Endothelial cell of umbilical vein (primary cell): ENCODE measurements at regions not wholly inside any gene's neighbourhood (a gene's known extent, or its start where the extent isn't known, plus 50 kb on each side); places are given as distances from the start of the nearest gene placed in this dataset.

ENCODE experiments used
- BruUV-seq: library from RNA; stranded (reverse); fragments of 400-500 nt; replicated peaks from 2 replicates; lab custom pipeline; 2021; lab: Mats Ljungman, UMichigan
- CTCF ChIA-PET: fragments of 300-600, 350-600 bp; sonication (Branson Sonifier 250); formaldehyde crosslinking; loops from one replicate; lab custom pipeline; 2021; ENCODE audit warnings: antibody characterized with exemption, inconsistent platforms; lab: Charles Lee
- POLR2A ChIA-PET: fragments of 300-600, 350-600 bp; sonication (Branson Sonifier 250); formaldehyde crosslinking; loops from one replicate; lab custom pipeline; 2021; ENCODE audit warnings: antibody characterized with exemption, inconsistent platforms; lab: Charles Lee
- DNase-seq: peaks from one replicate; pipeline ENCODE4 v3.0.0-alpha.2; 2011; ENCODE audit warnings: low read depth, low spot score
- FAIRE-seq: peaks from 2 replicates; lab custom pipeline; 2011; peaks lifted over from hg19 to GRCh38; lab: Jason Lieb, UNC
- H2AFZ ChIP-seq: 2 replicates; pipeline ENCODE4 v1.6.0; 2012; ENCODE audit warnings: low read depth, low read length, control low read depth, inconsistent platforms
- H3K27ac ChIP-seq: 2 replicates; pipeline ENCODE4 v1.5.1; 2011; ENCODE audit warnings: low read depth, mild to moderate bottlenecking, control low read depth, low read length, moderate library complexity; ENCODE audit not compliant: insufficient read depth
- H3K27me3 ChIP-seq, 2 experiments: 2 replicates each; pipeline versions ENCODE4 v1.6.0 to v1.6.1; 2011; ENCODE audit warnings: low read length in 2 of 2, mixed read lengths in 1 of 2; ENCODE audit not compliant: control insufficient read depth in 2 of 2, insufficient read depth in 2 of 2
- H3K36me3 ChIP-seq, 2 experiments: 2 replicates in 1 of 2; 3 replicates in 1 of 2; pipeline ENCODE4 v1.5.1; 2011; ENCODE audit warnings: low read length in 2 of 2, mild to moderate bottlenecking in 1 of 2, moderate library complexity in 1 of 2; ENCODE audit not compliant: control insufficient read depth in 2 of 2, insufficient read depth in 2 of 2; ENCODE audit errors: extremely low read depth in 1 of 2
- H3K4me1 ChIP-seq: 3 replicates; pipeline ENCODE4 v1.5.1; 2011; ENCODE audit warnings: mild to moderate bottlenecking, low read length; ENCODE audit not compliant: control insufficient read depth, insufficient read depth; ENCODE audit errors: extremely low read depth
- H3K4me2 ChIP-seq: 2 replicates; pipeline ENCODE4 v1.6.1; 2011; ENCODE audit warnings: low read length, control low read depth, mixed read lengths; ENCODE audit not compliant: insufficient read depth
- H3K4me3 ChIP-seq, 3 experiments: fragments of 200-600 bp in 1 of 3; sonication (generic), shearing (Covaris generic) in 1 of 3; replicated peaks in 1 of 3; 2 replicates each; pipeline ENCODE4 v1.5.1; 2011 to 2016; ENCODE audit warnings: control low read depth in 3 of 3, low read length in 3 of 3, mild to moderate bottlenecking in 2 of 3, inconsistent platforms in 1 of 3, low read depth in 1 of 3, moderate library complexity in 1 of 3; ENCODE audit not compliant: insufficient read depth in 1 of 3
- H3K79me2 ChIP-seq: 2 replicates; pipeline ENCODE4 v1.6.0; 2012; ENCODE audit warnings: low read length, inconsistent platforms; ENCODE audit not compliant: control insufficient read depth, insufficient read depth
- H3K9ac ChIP-seq: replicated peaks from 2 replicates; pipeline ENCODE3; 2011; ENCODE audit warnings: low read length, control low read depth; ENCODE audit not compliant: insufficient read depth; ENCODE audit errors: extremely low read depth
- H3K9me1 ChIP-seq: replicated peaks from 3 replicates; pipeline ENCODE4 v1.6.0; 2011; ENCODE audit warnings: mild to moderate bottlenecking, low read length; ENCODE audit not compliant: control insufficient read depth, insufficient read depth; ENCODE audit errors: extremely low read depth
- H3K9me3 ChIP-seq: replicated peaks from 2 replicates; pipeline ENCODE4 v1.5.1; 2012; ENCODE audit warnings: low read length, inconsistent platforms; ENCODE audit not compliant: control insufficient read depth, insufficient read depth
- H4K20me1 ChIP-seq: replicated peaks from 2 replicates; pipeline ENCODE3; 2011; ENCODE audit warnings: mild to moderate bottlenecking, low read length; ENCODE audit not compliant: control insufficient read depth, insufficient read depth; ENCODE audit errors: extremely low read depth
- CTCF ChIP-seq, 2 donors: IDR thresholded peaks; 1 replicate in 1 of 2; 2 replicates in 1 of 2; pipeline ENCODE4 v1.5.1; 2011; ENCODE audit warnings: low read length in 2 of 2, mild to moderate bottlenecking in 2 of 2, moderate library complexity in 2 of 2, control low read depth in 1 of 2, inconsistent platforms in 1 of 2, low read depth in 1 of 2; ENCODE audit not compliant: insufficient read depth in 1 of 2; ENCODE audit errors: extremely low read depth in 1 of 2
- EZH2 ChIP-seq: IDR thresholded peaks from 2 replicates; pipeline ENCODE4 v1.6.1; 2012; ENCODE audit warnings: borderline replicate concordance, low read depth, mild to moderate bottlenecking, moderate library complexity, low read length, inconsistent platforms; ENCODE audit not compliant: severe bottlenecking
- FOS ChIP-seq: IDR thresholded peaks from 2 replicates; pipeline ENCODE4 v1.6.1; 2011; ENCODE audit warnings: mild to moderate bottlenecking, low read length, moderate library complexity, borderline replicate concordance; ENCODE audit not compliant: insufficient read depth
- GATA2 ChIP-seq: IDR thresholded peaks from 2 replicates; pipeline ENCODE4 v1.7.0; 2011; ENCODE audit warnings: low read depth, mild to moderate bottlenecking, moderate library complexity, mixed read lengths, low read length; ENCODE audit not compliant: insufficient read length, insufficient read depth
- JUN ChIP-seq: IDR thresholded peaks from 2 replicates; pipeline ENCODE4 v1.6.1; 2011; ENCODE audit warnings: borderline replicate concordance, low read depth; ENCODE audit not compliant: insufficient read length, insufficient read depth
- MAX ChIP-seq: IDR thresholded peaks from 2 replicates; pipeline ENCODE4 v1.6.1; 2011; ENCODE audit not compliant: insufficient read depth, insufficient read length
- MYC ChIP-seq: IDR thresholded peaks from one replicate; pipeline ENCODE4 v1.6.1; 2011; ENCODE audit warnings: mild to moderate bottlenecking, low read depth, low read length
- POLR2A ChIP-seq: IDR thresholded peaks from 2 replicates; pipeline ENCODE4 v1.6.1; 2012; ENCODE audit warnings: low read depth, mild to moderate bottlenecking, control low read depth, low read length
- POLR2AphosphoS5 ChIP-seq: IDR thresholded peaks from 2 replicates; pipeline ENCODE4 v1.6.1; 2012; ENCODE audit warnings: low read depth, mild to moderate bottlenecking, control low read depth, low read length, moderate library complexity; ENCODE audit not compliant: insufficient read depth
- dilution Hi-C: fragments of 300-500 bp; cut with MboI; formaldehyde crosslinking; loops from one replicate; pipeline ENCODE4 v1.15.0; 2019; ENCODE audit warnings: low sequenced_read_pairs; ENCODE audit not compliant: extremely low pct_ligation_motif_present
- intact Hi-C: fragments of 100-400 bp; cut with micrococcal nuclease; formaldehyde crosslinking; loops from one replicate; pipeline ENCODE4 v1.10.0; 2022

DNA sequence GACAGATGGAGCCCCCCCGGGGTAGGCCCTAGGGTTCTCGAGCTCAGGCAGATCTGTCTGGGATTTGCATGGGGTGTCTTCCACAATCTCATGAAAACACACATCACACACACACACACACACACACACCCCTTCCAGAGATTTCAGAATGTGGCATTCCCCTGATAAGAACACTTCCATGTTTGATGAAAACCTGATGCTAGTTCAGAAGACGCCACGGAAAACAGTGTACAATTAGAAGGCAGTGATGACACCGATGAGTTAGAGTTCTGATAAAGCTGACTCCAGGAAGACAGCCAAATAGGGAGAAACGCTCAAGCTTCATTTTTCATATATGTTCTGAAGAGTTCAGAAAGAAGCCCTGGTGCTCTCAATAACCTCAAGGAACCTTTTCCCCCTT is 438.7 kb upstream of the JARID2 start:
- H3K27me3 ChIP-seq = no peaks in the 10 kb centered on the region
- H3K9ac ChIP-seq = no peak overlapping the region
- H3K4me2 ChIP-seq = no peak overlapping the region
- H3K27ac ChIP-seq = no peak overlapping the region
- no TSS peak for BruUV-seq
- no peaks in the 10 kb centered on the region for H3K36me3 ChIP-seq
- POLR2A ChIA-PET = no interaction called here
- dilution Hi-C loops (no loop called here), intact Hi-C loops (no loop called here)
- CTCF ChIA-PET = no interaction called here
- no peaks in the 10 kb centered on the region for H3K9me3 ChIP-seq
- H3K79me2 ChIP-seq = no peaks in the 10 kb centered on the region
- TF ChIP-seq EZH2 (no peak), JUN (no peak), MAX (no peak), FOS (no peak), POLR2A (no peak), GATA2 (no peak), POLR2AphosphoS5 (no peak), MYC (no peak), CTCF (IDR thresholded peaks at IDR 0.05; ENCODE audit: extremely low read depth in 1 of 2, insufficient read depth in 1 of 2, low read depth in 1 of 2, low read length in 2 of 2) (no peak)
- no peak for FAIRE-seq
- no peak overlapping the region for H3K4me3 ChIP-seq
- no peak overlapping the region for H2AFZ ChIP-seq
- H3K9me1 ChIP-seq = no peaks in the 10 kb centered on the region
- no peak for DNase-seq
- no peaks in the 10 kb centered on the region for H4K20me1 ChIP-seq
- H3K4me1 ChIP-seq = no peaks in the 10 kb centered on the region
